SK-N-MC (cell line): ENCODE measurements at regions not wholly inside any gene's neighbourhood (a gene's known extent, or its start where the extent isn't known, plus 50 kb on each side); places are given as distances from the start of the nearest gene placed in this dataset.

ENCODE experiments used
- DNase-seq: peaks from one replicate; pipeline ENCODE4 v3.0.0-alpha.2; 2011; ENCODE audit warnings: low read depth, low spot score
- H3K27ac ChIP-seq: fragments of 200-600 bp; sonication (generic); 2 replicates; pipeline ENCODE4 v1.5.1; 2016; ENCODE audit warnings: mixed run types
- H3K36me3 ChIP-seq: fragments of 200-600 bp; sonication (generic); 2 replicates; pipeline ENCODE4 v1.6.1; 2017; ENCODE audit warnings: antibody characterized with exemption, low read length, mixed read lengths; ENCODE audit not compliant: insufficient read depth
- H3K4me3 ChIP-seq: fragments of 200-600 bp; sonication (generic); 2 replicates; pipeline ENCODE4 v1.5.1; 2016
- H3K9ac ChIP-seq: fragments of 200-600 bp; sonication (generic); 2 replicates; pipeline ENCODE4 v1.8.0; 2017; ENCODE audit warnings: mixed run types, mixed read lengths; ENCODE audit not compliant: insufficient read length
- H3K9me3 ChIP-seq: fragments of 200-600 bp; sonication (generic); 2 replicates; pipeline ENCODE4 v1.6.1; 2017; ENCODE audit warnings: low read depth, mild to moderate bottlenecking, antibody characterized with exemption, low read length, moderate library complexity, mixed read lengths
- EZH2 ChIP-seq: fragments of 200-600 bp; sonication (generic); IDR thresholded peaks from one replicate; pipeline ENCODE4 v1.6.1; 2017; ENCODE audit warnings: antibody characterized with exemption
- FOXP2 ChIP-seq: optimal IDR thresholded peaks from 2 replicates; pipeline ENCODE3; 2011; ENCODE audit warnings: mild to moderate bottlenecking, moderate library complexity; ENCODE audit not compliant: insufficient read depth; ENCODE audit errors: extremely low read length, control extremely low read depth
- POLR2AphosphoS5 ChIP-seq: IDR thresholded peaks from 2 replicates; pipeline ENCODE4 v1.6.1; 2012; ENCODE audit warnings: mild to moderate bottlenecking, low read depth, low read length, borderline replicate concordance

DNA sequence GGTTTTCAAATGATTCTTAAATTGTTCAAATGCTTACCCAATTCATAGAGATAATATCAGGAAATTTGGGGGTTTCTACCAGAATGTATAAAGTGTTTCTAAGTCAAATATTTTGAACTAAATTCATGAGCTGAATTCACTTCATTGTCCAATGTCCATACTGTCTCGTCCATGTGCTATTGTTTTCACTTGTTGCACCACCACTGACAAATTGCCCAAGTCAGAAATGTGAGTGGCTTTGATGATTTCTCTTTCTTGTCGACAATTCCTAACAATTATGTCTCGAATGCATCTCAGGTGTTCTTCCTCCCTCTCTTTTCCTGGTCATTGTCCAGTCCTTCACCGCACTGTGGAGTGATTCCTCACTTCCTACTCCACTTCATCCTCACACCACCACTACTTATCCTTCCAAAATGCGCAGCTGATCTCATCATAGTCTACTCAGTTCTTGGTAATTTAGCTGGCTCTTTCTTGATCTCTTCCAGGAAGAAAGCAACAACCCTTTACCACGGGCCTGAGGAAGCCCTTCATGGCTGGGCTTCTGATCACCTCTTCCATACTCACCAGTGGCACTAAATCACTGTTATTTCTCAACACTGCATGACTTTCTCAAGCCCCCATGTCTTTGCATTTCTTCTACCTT is 161.1 kb downstream of the FOXA2 start:
- H3K9me3 ChIP-seq, result no peaks in the 10 kb centered on the region
- no peaks in the 10 kb centered on the region for H3K36me3 ChIP-seq
- H3K27ac ChIP-seq, result no peak overlapping the region
- no peak overlapping the region for H3K9ac ChIP-seq
- H3K4me3 ChIP-seq, result no peak overlapping the region
- TF ChIP-seq FOXP2, result no peak
- no peak for TF ChIP-seq POLR2AphosphoS5
- TF ChIP-seq EZH2, result no peak
- DNase-seq, result no peak

DNA sequence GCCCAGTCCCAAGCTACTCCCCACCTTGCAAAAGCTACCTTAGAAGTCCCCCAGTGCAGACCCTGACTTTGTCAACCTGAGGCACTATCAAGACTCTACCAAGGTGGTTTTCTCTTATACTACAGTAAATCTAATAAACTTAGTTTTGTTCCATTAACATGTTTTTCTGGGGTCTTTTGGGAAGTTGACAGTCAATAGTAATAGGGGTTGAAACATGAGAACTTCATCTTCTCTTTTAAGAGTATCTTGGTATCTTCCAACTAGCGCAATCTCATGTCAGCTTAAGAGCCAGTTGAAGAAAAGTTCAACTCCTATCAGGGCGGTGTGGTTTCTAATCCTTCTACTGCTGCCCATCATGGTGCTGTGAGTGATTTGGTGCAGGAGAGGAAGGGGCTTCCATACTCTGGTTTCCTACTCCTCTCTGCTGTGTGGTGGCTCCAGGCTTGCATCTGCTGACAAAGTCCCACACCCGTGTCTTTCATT is 164.2 kb downstream of the FOXA2 start:
- TF ChIP-seq FOXP2 (no peak), POLR2AphosphoS5 (no peak), EZH2 (no peak)
- Histone ChIP-seq H3K36me3 (no peaks in the 10 kb centered on the region), H3K27ac (no peak overlapping the region), H3K4me3 (no peak overlapping the region), H3K9me3 (no peaks in the 10 kb centered on the region), H3K9ac (no peak overlapping the region)
- no peak for DNase-seq

DNA sequence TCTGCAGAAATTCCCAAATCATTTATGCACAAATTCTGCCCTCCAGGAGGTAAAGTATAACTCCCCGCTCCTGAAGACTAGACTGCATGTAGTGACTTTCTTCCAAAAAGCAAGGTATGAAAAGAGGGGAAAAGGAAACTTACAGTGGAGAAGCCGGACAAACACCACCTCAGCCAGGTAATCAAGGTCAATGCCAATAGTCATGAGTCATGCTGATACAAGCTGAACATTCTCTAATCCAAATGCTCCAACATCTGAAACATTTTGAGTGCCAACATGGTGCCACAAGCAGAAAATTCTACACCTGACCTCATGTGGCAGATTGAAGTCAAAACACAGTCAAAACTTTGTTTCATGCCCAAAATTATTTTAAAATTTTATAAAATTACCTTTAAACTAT is 165.6 kb downstream of the FOXA2 start:
- no peak for DNase-seq
- Histone ChIP-seq H3K4me3 (no peak overlapping the region), H3K9ac (no peak overlapping the region), H3K9me3 (no peaks in the 10 kb centered on the region), H3K36me3 (no peaks in the 10 kb centered on the region), H3K27ac (no peak overlapping the region)
- TF ChIP-seq EZH2 (no peak), FOXP2 (no peak), POLR2AphosphoS5 (no peak)

DNA sequence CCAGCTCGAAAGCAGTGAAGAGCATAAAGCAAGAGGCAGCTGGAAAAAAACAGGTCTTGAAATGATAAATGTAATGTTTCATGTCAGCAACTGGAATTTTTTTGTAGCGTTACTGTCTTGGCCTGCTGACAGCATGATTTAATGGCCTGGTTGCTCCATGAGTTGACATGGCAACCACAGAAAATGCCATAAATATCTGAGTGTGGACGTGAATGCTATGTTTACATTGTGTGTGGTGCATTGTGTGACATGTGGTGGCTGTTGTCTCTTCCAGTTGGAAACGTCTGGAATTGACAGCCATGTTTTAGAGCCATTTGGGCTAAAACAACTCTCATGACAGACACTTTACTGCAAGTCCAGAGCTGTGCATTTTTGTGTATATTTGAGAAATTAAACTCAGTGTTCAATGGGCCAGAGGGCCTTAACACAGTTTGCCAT is 170.0 kb downstream of the FOXA2 start:
- no peaks in the 10 kb centered on the region for H3K36me3 ChIP-seq
- no peak for TF ChIP-seq EZH2
- no peak for TF ChIP-seq FOXP2
- TF ChIP-seq POLR2AphosphoS5, result no peak
- H3K9ac ChIP-seq, result no peak overlapping the region
- H3K27ac ChIP-seq, result no peak overlapping the region
- H3K4me3 ChIP-seq, result no peak overlapping the region
- H3K9me3 ChIP-seq, result no peaks in the 10 kb centered on the region
- DNase-seq, result no peak

DNA sequence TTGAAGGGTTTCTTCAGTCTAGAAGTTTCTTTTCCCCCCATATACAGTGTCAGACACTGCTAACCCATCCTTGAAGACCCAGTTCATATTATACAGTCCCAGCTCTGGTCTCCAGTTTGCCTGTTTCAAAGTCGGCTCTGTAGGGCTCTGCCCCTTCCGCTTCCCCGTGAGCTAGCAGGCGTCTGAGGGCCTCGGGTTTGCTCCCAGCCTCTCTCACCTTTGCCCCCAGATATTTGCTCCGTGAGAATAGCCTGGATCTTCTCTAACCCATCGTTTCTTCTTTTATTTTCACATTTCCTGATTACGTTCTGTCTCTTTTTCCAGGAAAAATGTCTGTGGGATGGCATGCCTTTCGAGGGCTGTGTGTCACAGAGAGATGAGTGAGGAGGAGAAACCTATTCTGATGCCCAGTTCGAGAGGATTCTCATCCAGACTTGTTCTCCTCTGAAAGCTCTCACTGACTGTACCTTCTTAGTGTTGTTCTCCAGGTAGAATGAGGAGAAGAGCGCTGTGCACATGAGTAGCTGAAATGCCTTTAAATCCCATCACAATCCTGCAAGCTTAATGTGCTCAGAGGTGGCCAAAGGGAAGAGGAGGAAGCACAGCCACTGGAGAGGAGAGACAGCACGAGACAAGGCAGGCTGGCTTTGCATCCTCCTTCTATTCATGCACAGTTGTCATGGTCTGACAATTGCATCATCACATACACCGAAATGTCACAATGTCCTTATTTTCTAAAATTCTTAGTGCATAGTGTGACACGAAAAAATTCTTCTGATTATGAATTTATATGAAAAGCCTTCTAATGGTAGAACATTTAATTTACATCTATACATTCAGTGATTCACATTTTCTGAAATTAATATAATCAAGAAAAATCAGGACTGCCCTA is 171.1 kb downstream of the FOXA2 start:
- no peak overlapping the region for H3K27ac ChIP-seq
- H3K9ac ChIP-seq, result no peak overlapping the region

DNA sequence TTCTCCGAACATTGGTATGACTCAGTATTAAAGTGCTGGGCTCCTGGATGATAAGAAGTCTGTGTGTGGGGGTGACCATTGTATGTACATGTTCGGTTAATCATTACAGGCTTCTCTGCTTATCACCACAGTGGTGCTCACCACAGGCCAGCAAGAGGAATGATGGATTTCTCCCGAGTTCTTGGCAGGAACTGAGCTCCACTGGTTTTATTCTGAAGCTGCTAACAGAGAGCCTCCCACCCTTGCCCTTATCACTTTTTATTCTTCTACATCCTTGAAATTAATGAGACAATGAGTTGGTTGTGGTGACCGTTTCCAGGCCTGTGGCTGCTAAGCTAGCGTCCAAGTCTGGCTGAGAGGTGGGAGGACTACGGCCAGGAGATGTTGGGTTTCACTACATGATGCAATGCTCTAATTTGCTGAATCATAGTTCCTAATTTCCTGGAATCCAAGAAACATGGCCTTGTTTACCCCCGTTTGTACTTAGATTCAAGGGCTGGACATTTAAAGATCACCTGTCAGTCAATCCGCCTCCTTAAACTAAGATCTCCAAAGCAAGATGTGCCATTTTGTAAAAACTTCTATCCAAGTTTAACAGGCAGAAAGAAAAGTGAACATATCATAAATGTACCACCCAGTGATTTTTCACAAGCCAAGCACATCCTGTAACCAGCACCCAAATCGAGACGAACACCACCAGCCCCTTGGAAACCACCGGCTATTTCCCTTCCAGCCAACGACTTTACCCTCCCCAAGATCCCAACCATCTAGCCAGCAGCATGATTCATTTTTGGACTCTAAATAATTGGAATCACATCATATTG is 172.5 kb downstream of the FOXA2 start:
- H3K27ac ChIP-seq, result no peak overlapping the region
- TF ChIP-seq EZH2 (no peak), FOXP2 (no peak), POLR2AphosphoS5 (no peak)
- DNase-seq, result no peak
- H3K9me3 ChIP-seq, result no peaks in the 10 kb centered on the region
- H3K36me3 ChIP-seq, result no peaks in the 10 kb centered on the region
- no peak overlapping the region for H3K4me3 ChIP-seq
- no peak overlapping the region for H3K9ac ChIP-seq

More for the DNA sequence above, 171.1 kb downstream of the FOXA2 start:
- Histone ChIP-seq H3K9me3 (no peaks in the 10 kb centered on the region), H3K36me3 (no peaks in the 10 kb centered on the region), H3K4me3 (no peak overlapping the region)
- DNase-seq, result no peak
- TF ChIP-seq FOXP2, result no peak
- TF ChIP-seq EZH2, result no peak
- TF ChIP-seq POLR2AphosphoS5, result no peak

DNA sequence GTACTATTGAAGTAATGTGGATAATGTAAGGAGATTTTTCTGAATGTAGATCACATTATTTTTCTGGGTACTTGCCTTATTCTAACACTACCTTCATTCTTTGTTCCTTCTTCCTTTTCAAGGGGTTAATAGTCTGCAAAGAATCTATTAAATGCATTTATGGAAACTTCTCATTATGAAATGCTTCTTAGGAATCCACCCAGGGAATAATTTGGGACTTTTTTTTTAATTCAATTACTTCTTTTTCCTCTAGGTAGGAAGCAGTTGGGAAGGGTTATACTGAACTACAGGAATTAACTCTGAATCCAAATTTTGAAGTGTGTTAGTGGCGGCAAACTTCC is 173.1 kb downstream of the FOXA2 start:
- no peak overlapping the region for H3K4me3 ChIP-seq
- no peak overlapping the region for H3K9ac ChIP-seq
- H3K9me3 ChIP-seq, result no peaks in the 10 kb centered on the region
- TF ChIP-seq EZH2 (no peak), POLR2AphosphoS5 (no peak), FOXP2 (no peak)
- H3K27ac ChIP-seq, result no peak overlapping the region
- no peaks in the 10 kb centered on the region for H3K36me3 ChIP-seq
- DNase-seq, result no peak
